Osteoblast (primary cell): ENCODE measurements at regions not wholly inside any gene's neighbourhood (a gene's known extent, or its start where the extent isn't known, plus 50 kb on each side); places are given as distances from the start of the nearest gene placed in this dataset.
"Not testable (repeated sequence)": the region's sequence is repeated elsewhere in the genome, so short reads cannot be mapped to it uniquely, and the experiment has no call there.

ENCODE experiments used
- DNase-seq: peaks from one replicate; pipeline ENCODE4 v3.0.0; 2011; ENCODE audit warnings: low spot score, mixed read lengths; ENCODE audit not compliant: insufficient read length; ENCODE audit errors: missing footprints
- H2AFZ ChIP-seq: 2 replicates; pipeline ENCODE4 v1.6.0; 2011; ENCODE audit warnings: mild to moderate bottlenecking, low read length
- H3K27ac ChIP-seq: 2 replicates; pipeline ENCODE4 v1.5.1; 2011; ENCODE audit warnings: mild to moderate bottlenecking, low read depth, low read length, moderate library complexity
- H3K27me3 ChIP-seq: 2 replicates; pipeline ENCODE4 v1.6.0; 2012; ENCODE audit warnings: mild to moderate bottlenecking, control low read depth, inconsistent platforms, low read length, moderate library complexity; ENCODE audit not compliant: insufficient read depth
- H3K36me3 ChIP-seq: 2 replicates; pipeline ENCODE4 v1.5.1; 2011; ENCODE audit warnings: mild to moderate bottlenecking, low read length, control low read depth, moderate library complexity; ENCODE audit not compliant: insufficient read depth
- H3K4me1 ChIP-seq: 2 replicates; pipeline ENCODE4 v1.5.1; 2011; ENCODE audit warnings: mild to moderate bottlenecking, low read length, control low read depth, moderate library complexity; ENCODE audit not compliant: insufficient read depth
- H3K4me2 ChIP-seq: 2 replicates; pipeline ENCODE4 v1.6.0; 2011; ENCODE audit warnings: mild to moderate bottlenecking, low read length; ENCODE audit not compliant: insufficient read depth
- H3K4me3 ChIP-seq: fragments of 200-600 bp; sonication (generic); 3 replicates; pipeline ENCODE4 v1.5.1; 2012; ENCODE audit warnings: mild to moderate bottlenecking, low read length, inconsistent platforms; ENCODE audit not compliant: insufficient read depth
- H3K79me2 ChIP-seq: 2 replicates; pipeline ENCODE4 v1.6.0; 2012; ENCODE audit warnings: mild to moderate bottlenecking, low read length, control low read depth, inconsistent platforms; ENCODE audit not compliant: insufficient read depth
- H3K9me3 ChIP-seq: 2 replicates; pipeline ENCODE4 v1.5.1; 2011; ENCODE audit warnings: low read depth, low read length, control low read depth
- H4K20me1 ChIP-seq: 2 replicates; pipeline ENCODE4 v1.6.0; 2012; ENCODE audit warnings: mild to moderate bottlenecking, low read length, control low read depth; ENCODE audit not compliant: insufficient read depth
- TF ChIP-seq, protein P1 (sequence below): IDR thresholded peaks from 2 replicates; pipeline ENCODE4 v1.5.1; 2011; ENCODE audit warnings: mild to moderate bottlenecking, low read depth, low read length, moderate library complexity; ENCODE audit errors: extremely low read depth

DNA sequence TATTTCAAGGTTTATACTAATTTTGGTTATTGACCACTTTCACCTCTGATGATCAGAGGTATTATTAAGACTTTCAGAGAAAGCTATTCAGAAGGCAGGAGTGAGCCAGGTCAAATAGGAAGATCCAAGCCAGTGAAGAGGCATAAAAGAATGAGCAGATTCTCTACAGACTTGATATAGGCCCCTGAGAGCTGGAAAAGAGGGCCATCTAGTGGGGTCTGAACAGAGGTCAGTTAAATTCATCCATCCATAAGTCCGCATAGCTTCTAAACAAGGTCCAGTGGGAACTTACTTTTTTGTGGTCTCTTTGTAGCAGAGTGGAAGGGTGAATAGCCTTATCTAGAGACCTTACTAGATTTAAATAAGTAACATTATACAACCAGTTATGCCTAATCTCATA lies 126.6 kb upstream of the UFM1 start:
- Histone ChIP-seq H2AFZ (no peak overlapping the region), H3K27me3 (no peaks in the 10 kb centered on the region), H3K27ac (no peak overlapping the region), H3K9me3 (no peaks in the 10 kb centered on the region), H3K4me3 (no peak overlapping the region), H3K4me1 (no peaks in the 10 kb centered on the region), H3K36me3 (no peaks in the 10 kb centered on the region), H3K4me2 (no peak overlapping the region), H3K79me2 (no peaks in the 10 kb centered on the region), H4K20me1 (no peaks in the 10 kb centered on the region)
- TF ChIP-seq, protein P1, sequence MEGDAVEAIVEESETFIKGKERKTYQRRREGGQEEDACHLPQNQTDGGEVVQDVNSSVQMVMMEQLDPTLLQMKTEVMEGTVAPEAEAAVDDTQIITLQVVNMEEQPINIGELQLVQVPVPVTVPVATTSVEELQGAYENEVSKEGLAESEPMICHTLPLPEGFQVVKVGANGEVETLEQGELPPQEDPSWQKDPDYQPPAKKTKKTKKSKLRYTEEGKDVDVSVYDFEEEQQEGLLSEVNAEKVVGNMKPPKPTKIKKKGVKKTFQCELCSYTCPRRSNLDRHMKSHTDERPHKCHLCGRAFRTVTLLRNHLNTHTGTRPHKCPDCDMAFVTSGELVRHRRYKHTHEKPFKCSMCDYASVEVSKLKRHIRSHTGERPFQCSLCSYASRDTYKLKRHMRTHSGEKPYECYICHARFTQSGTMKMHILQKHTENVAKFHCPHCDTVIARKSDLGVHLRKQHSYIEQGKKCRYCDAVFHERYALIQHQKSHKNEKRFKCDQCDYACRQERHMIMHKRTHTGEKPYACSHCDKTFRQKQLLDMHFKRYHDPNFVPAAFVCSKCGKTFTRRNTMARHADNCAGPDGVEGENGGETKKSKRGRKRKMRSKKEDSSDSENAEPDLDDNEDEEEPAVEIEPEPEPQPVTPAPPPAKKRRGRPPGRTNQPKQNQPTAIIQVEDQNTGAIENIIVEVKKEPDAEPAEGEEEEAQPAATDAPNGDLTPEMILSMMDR, result peak; percentile 45
- peak; percentile 11 for DNase-seq

DNA sequence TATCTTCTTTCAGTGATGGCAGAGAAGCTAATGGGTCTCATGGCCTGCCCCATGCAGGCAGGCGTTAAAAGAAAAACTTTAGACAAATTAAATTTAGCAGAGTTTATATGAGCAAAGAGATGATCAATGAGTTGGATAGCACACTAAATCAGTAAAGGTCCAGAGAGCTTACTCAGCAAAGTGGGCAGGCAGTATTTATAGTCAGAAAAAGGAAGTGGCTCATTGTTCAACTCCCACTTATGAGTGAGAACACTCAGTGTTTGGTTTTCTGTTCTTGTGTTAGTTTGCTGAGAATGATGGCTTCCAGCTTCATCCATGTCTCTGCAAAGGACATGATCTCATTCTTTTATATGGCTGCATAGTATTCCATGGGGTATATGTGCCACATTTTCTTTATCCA lies 128.5 kb upstream of the UFM1 start:
- H3K9me3 ChIP-seq, result not testable (repeated sequence)

DNA sequence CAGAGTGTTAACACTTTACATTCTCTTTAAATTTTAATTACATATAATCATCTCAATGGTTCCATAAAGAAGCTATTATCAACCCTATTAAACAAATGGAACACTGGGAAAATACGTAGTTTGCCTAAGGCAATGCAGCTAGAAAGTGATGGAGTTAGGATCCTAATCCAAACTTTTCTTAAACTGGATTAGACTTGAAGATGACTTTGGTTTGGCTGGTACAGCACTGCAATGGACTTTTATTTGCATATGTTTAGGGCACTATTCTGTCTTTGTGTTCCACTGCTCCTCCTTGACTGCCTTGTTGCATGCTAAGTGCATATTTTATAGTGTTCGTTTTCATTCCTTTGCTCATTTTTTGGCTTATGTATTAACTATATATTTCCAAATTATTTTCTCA lies 133.5 kb upstream of the UFM1 start:
- H2AFZ ChIP-seq, result no peak overlapping the region

More for the DNA sequence above, 128.5 kb upstream of the UFM1 start:
- not testable (repeated sequence) for H3K79me2 ChIP-seq, H3K4me2 ChIP-seq, H3K27me3 ChIP-seq, H3K4me3 ChIP-seq, H3K36me3 ChIP-seq, H3K4me1 ChIP-seq, DNase-seq, H4K20me1 ChIP-seq, H3K27ac ChIP-seq, H2AFZ ChIP-seq

DNA sequence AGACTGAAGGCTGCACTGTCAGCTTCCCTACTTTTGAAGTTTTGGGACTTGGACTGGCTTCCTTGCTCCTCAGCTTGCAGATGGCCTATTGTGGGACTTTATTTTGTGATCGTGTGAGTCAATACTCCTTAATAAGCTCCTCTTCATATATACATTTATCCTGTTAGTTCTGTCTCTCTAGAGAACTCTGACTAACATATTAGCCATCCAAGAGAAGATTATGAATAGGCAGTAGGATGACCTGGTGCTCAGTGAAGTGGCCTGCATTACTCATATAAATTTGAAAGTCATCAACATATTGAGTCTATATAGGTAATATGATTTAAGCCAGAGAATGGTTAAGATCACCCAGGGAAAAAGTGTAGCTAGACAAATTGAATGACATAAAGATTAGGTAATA lies 136.3 kb upstream of the UFM1 start:
- Histone ChIP-seq H3K4me3 (no peak overlapping the region), H3K27ac (no peak overlapping the region), H3K36me3 (no peaks in the 10 kb centered on the region), H4K20me1 (no peaks in the 10 kb centered on the region), H2AFZ (no peak overlapping the region), H3K9me3 (no peaks in the 10 kb centered on the region), H3K27me3 (no peaks in the 10 kb centered on the region), H3K4me1 (no peaks in the 10 kb centered on the region), H3K79me2 (no peaks in the 10 kb centered on the region), H3K4me2 (no peak overlapping the region)
- DNase-seq, result no peak
- TF ChIP-seq, protein P1, result no peak

More for the DNA sequence above, 133.5 kb upstream of the UFM1 start:
- TF ChIP-seq, protein P1, result no peak
- DNase-seq, result no peak
- Histone ChIP-seq H3K79me2 (no peaks in the 10 kb centered on the region), H3K36me3 (no peaks in the 10 kb centered on the region), H3K27me3 (no peaks in the 10 kb centered on the region), H4K20me1 (no peaks in the 10 kb centered on the region), H3K4me3 (no peak overlapping the region), H3K27ac (no peak overlapping the region), H3K4me1 (no peaks in the 10 kb centered on the region), H3K9me3 (no peaks in the 10 kb centered on the region), H3K4me2 (no peak overlapping the region)
